Muscle layer of duodenum (tissue), 2 donors: ENCODE measurements at regions not wholly inside any gene's neighbourhood (a gene's known extent, or its start where the extent isn't known, plus 50 kb on each side); places are given as distances from the start of the nearest gene placed in this dataset.
"Not testable (repeated sequence)": the region's sequence is repeated elsewhere in the genome, so short reads cannot be mapped to it uniquely, and the experiment has no call there.

Experiments
- H3K27ac ChIP-seq: one replicate; pipeline ENCODE4 v1.7.0; 2013; ENCODE audit warnings: mild to moderate bottlenecking, low read length
- H3K27me3 ChIP-seq: one replicate; pipeline ENCODE4 v1.7.0; 2013; ENCODE audit warnings: low read depth, mild to moderate bottlenecking, control low read depth, low read length
- H3K36me3 ChIP-seq, 2 donors: one replicate each; pipeline ENCODE4 v1.7.0; 2013; ENCODE audit warnings: low read length in 2 of 2, control low read depth in 1 of 2, mild to moderate bottlenecking in 1 of 2; ENCODE audit not compliant: insufficient read depth in 2 of 2, control insufficient read depth in 1 of 2
- H3K4me1 ChIP-seq, 2 donors: one replicate each; pipeline ENCODE4 v1.7.0; 2013; ENCODE audit warnings: low read length in 2 of 2, mild to moderate bottlenecking in 2 of 2, control low read depth in 1 of 2, moderate library complexity in 1 of 2; ENCODE audit not compliant: insufficient read depth in 2 of 2, control insufficient read depth in 1 of 2
- H3K4me3 ChIP-seq, 2 donors: one replicate each; pipeline ENCODE4 v1.7.0; 2013; ENCODE audit warnings: low read length in 2 of 2, low read depth in 1 of 2, mild to moderate bottlenecking in 1 of 2
- H3K9me3 ChIP-seq, 2 donors: one replicate each; pipeline ENCODE4 v1.7.0; 2013; ENCODE audit warnings: low read length in 2 of 2, control low read depth in 1 of 2, mild to moderate bottlenecking in 1 of 2; ENCODE audit not compliant: control insufficient read depth in 1 of 2
- donor health status: healthy.

DNA sequence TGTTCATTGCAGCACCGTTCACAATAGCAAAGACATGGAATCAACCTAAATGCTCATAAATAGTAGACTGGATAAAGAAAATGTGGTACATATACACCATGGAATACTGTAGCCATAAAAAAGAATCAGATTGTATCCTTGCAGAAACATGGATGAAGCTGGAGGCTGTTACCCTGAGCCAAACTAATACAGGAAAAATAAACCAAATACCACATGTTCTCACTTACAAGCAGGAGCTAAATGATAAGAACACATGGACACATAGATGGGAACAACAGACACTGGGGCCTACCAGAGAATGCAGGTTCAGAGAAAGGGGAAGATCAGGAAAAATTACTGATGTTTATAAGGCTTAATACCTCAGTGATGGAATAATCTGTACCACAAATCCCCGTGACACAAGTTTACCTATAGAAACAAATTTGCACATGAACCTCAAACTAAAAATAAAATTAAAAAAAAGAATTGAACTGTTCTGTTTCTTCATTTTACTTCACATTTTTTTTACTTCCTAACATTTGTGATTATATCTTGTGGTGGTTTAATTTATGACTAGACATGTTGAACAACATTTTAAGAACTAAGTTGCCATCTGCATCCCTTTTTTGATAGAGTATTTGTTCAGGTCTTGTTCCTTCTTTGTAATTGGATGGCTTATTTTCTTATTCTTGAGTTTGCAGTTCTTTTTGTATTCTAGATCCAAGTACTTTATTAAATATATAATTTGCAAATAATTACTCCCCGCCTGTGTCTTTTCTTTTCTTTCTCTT, 835.2 kb downstream of the FSCB start:
- peaks cover 0 to 4% of the 10 kb centered on the region in 2 donors for H3K9me3 ChIP-seq
- no peaks in the 10 kb centered on the region for H3K27me3 ChIP-seq
- H3K4me1 ChIP-seq: no peaks in the 10 kb centered on the region
- H3K4me3 ChIP-seq: no peak overlapping the region
- no peak overlapping the region for H3K27ac ChIP-seq
- no peaks in the 10 kb centered on the region for H3K36me3 ChIP-seq

DNA sequence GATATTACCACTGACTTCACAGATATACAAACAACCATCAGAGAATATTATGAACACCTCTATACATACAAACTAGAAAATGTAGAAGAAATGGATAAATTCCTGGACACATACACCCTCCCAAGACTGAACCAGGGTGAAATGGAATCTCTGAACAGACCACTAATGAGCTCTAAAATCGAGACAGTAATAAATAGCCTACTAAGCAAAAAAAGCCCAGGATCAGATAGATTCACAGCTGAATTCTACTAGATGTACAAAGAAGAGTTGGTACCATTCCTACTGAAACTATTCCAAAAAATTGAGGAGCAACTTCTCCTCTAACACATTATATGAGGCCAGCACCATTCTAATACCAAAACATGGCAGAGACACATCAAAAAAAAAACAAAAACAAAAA, 837.7 kb downstream of the FSCB start:
- Histone ChIP-seq H3K27me3 (no peaks in the 10 kb centered on the region), H3K9me3 (peaks cover 0 to 4% of the 10 kb centered on the region in 2 donors)

DNA sequence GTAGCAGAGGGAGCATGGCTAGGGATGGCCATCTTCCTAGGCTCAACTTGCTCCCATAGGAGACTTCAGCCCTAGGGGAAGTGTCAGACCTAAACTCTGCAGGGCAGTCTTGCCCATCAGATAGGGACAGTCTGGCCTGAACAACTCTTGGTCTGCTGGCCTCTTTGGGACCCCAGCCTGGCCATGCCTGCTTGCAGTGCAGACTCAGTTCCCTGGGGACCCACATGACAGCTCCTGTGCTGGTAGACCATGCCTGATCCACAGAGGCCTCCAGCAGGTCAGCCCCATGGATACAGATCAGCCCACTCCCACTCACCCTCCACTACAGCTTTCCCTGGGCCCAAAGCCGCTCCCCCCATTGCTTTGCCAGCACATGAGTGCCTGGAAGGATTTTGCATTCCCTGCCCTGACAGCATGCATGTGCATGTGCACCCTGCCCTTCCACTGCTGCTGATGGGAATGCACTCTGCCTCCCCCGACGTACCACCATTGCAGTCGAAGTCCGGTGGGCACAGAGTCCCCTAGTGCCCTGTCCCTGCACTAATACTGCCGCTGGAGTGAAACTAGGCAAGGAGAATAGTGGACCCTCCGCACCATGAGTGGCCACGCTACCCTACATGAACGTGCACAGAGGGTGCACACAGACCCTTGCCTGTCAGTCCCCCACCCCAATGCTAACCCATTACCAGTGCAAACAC, 841.4 kb downstream of the FSCB start:
- H3K9me3 ChIP-seq: peaks cover 0 to 4% of the 10 kb centered on the region in 2 donors
- no peaks in the 10 kb centered on the region for H3K36me3 ChIP-seq
- H3K4me1 ChIP-seq: no peaks in the 10 kb centered on the region
- H3K27ac ChIP-seq: no peak overlapping the region
- H3K27me3 ChIP-seq: no peaks in the 10 kb centered on the region
- no peak overlapping the region for H3K4me3 ChIP-seq

More for the DNA sequence above, 837.7 kb downstream of the FSCB start:
- Histone ChIP-seq H3K27ac (no peak overlapping the region), H3K36me3 (no peaks in the 10 kb centered on the region), H3K4me1 (no peaks in the 10 kb centered on the region), H3K4me3 (no peak overlapping the region)

DNA sequence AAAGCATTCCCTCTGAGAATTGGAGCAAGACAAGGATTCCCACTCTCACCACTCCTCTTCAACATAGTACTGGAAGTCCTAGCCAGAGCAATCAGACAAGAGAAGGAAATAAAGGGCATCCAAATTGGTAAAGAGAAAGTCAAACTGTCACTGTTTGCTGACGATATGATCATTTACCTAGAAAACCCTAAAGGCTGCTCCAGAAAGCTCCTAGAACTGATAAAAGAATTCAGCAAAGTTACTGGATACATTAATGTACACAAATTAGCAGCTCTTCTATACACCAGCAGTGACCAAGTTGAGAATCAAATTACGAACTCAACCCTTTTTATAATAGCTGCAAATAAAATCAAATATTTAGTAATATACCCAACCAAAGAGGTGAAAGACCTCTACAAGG, 851.9 kb downstream of the FSCB start:
- not testable (repeated sequence) for H3K4me3 ChIP-seq, H3K27ac ChIP-seq, H3K9me3 ChIP-seq, H3K36me3 ChIP-seq, H3K4me1 ChIP-seq, H3K27me3 ChIP-seq

DNA sequence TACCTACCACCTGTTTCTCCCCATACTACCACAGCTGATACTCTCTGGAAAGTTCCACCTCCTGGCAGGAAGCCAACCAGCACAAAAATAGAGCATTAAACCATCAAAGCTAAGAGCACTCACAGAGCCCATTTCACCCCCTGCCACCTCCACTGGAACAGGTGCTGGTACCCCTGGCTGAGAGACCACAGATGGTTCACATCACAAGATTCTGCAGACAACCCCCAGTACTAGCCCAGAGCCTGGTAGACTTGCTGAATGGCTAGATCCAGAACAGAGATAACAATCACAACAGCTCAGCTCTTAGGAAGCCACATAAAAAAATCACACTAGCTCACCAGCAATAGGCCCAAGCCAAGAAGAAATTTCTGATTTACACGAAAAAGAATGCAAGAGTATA, 855.2 kb downstream of the FSCB start:
- Histone ChIP-seq H3K27me3 (no peaks in the 10 kb centered on the region), H3K4me1 (no peaks in the 10 kb centered on the region), H3K4me3 (no peak overlapping the region), H3K36me3 (no peaks in the 10 kb centered on the region), H3K27ac (no peak overlapping the region), H3K9me3 (no peaks in the 10 kb centered on the region)

DNA sequence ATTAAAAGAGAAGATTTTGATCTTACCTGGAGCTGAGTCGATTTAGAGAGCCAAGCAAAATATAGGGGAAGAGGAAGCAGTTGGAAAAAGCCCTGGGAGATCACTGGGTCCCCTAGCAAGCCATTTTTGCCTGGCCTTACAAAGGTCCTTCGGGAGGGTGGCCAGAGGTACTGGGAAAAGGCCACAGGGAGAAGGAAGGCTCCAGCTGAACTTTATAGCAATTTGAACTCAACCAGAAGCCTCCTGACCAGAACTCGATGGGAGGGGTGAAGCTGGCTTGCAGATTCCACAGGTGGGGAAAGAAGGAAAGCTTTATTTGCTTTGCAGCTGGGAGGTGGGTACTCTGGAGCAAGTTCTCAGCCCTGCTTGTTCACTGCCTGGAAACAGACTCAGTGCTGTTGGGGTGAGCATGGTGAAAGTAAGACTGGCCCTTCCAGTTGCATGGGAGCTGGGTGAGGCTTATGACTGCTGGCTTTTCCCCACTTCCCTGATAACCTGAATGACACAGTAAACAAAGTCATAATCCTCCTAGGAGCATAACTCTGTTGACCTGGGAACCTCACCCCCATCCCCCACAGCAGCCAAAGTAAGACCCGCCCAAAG, 855.8 kb downstream of the FSCB start:
- H3K27me3 ChIP-seq: no peaks in the 10 kb centered on the region
- H3K9me3 ChIP-seq: no peaks in the 10 kb centered on the region
- H3K4me1 ChIP-seq: no peaks in the 10 kb centered on the region
- H3K27ac ChIP-seq: no peak overlapping the region
- H3K36me3 ChIP-seq: no peaks in the 10 kb centered on the region
- no peak overlapping the region for H3K4me3 ChIP-seq

DNA sequence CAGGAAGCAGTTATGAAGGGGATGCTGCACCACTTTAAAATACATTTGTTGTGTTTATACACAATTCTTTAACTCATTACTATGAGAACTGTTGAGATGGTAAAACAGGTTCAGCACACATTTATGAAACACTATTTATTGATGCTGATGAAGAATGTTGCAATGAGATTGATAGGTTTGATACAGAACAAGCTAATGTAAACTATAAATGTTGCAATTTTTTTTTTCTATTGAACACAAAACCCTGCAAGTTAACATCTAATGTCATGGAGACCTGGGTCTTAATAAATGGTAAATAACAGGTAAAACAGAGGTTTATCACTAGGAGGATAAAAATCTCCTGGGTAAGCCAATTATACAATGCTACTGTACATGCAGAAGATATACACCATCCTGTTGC, 857.6 kb downstream of the FSCB start:
- Histone ChIP-seq H3K9me3 (no peaks in the 10 kb centered on the region), H3K4me3 (no peak overlapping the region), H3K27ac (no peak overlapping the region), H3K36me3 (no peaks in the 10 kb centered on the region), H3K27me3 (no peaks in the 10 kb centered on the region), H3K4me1 (no peaks in the 10 kb centered on the region)

DNA sequence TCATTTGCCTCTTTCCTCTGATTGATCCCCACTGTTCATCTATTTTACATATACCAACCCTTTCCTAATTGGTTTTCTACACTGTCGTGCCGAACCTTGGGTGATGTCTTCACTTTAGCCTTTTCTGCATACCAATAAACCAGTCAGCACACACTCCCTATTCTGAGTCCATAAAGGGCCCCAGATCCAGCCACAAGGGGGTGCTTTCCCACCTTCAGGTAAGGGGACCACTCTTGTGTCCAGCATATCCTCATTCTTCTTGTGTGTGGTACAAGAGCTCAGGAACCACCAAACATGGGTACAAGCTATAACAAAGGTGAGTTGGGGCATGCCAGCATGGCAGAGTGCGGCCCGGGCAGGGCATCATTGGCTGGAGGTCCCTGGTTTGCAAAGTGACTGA, 859.8 kb downstream of the FSCB start:
- H3K9me3 ChIP-seq: no peaks in the 10 kb centered on the region
- H3K36me3 ChIP-seq: no peaks in the 10 kb centered on the region
- H3K4me3 ChIP-seq: no peak overlapping the region
- no peak overlapping the region for H3K27ac ChIP-seq
- H3K4me1 ChIP-seq: no peaks in the 10 kb centered on the region
- H3K27me3 ChIP-seq: no peaks in the 10 kb centered on the region

DNA sequence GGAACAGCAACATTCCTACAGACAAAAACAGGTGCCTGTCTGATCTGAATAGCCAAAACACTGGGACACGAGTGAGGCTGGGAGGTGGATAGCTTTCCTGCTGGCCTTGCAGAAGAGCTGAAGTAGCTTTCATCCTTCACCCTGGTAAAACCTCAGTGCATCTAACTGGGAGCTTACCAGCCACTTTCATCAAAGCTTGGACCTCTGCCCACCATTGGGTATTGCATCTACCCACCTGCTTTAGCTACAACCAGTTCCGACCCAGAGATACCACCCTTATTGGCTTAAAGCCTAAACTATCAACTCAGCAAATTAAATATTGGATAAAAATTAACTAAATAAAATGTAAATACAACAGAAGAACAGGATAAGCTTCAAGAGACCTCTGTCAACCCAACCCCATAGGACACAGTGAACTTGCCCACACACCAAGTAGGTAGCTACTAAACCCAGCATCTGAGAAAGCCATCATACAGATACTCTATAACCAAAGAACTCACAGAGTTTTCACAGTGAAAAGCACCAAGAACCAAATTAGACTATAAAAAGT, 866.3 kb downstream of the FSCB start:
- no peaks in the 10 kb centered on the region for H3K27me3 ChIP-seq

DNA sequence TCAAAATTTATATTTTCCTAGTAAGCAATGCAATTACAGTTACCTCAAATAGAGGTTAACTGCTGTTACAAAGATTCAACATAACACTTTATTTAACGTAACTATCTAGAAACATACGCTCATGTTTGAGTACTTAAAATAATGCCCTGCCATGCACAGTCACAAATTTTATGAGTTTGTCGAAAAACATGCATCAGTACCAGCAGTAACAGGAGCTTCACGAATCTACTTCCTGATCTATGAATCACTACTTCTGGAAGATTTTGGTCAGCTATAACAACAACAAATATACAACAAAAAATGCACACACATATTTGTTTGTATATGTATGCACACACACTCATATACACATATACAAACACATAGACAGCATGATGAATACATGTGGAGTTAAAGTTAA, 881.8 kb downstream of the FSCB start:
- no peak overlapping the region for H3K4me3 ChIP-seq
- no peaks in the 10 kb centered on the region for H3K27me3 ChIP-seq
- no peaks in the 10 kb centered on the region for H3K9me3 ChIP-seq
- no peaks in the 10 kb centered on the region for H3K36me3 ChIP-seq
- H3K27ac ChIP-seq: no peak overlapping the region
- no peaks in the 10 kb centered on the region for H3K4me1 ChIP-seq

More for the DNA sequence above, 866.3 kb downstream of the FSCB start:
- Histone ChIP-seq H3K4me3 (no peak overlapping the region), H3K36me3 (no peaks in the 10 kb centered on the region), H3K9me3 (no peaks in the 10 kb centered on the region), H3K4me1 (no peaks in the 10 kb centered on the region), H3K27ac (no peak overlapping the region)

DNA sequence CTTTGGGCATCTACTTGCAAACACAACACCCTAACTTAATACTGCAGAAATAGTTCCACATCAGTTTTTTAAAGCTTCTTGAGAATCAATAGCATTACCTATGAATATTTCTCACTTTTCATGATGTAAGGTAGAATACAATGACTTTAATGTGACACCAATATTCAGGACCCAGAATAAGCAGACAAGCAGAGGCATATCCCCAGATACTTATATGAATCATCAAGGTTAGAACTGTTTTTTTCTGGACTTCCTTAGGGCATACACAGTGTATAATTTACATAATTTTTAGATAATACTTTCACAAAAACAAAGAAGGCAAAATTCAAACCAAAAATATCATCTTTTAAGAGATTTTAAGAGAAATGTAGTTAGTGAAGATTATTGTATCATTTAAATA, 885.8 kb downstream of the FSCB start:
- Histone ChIP-seq H3K36me3 (no peaks in the 10 kb centered on the region), H3K27ac (no peak overlapping the region), H3K9me3 (no peaks in the 10 kb centered on the region), H3K4me1 (no peaks in the 10 kb centered on the region), H3K27me3 (no peaks in the 10 kb centered on the region), H3K4me3 (no peak overlapping the region)
